Loucy (cell line): ENCODE measurements at regions not wholly inside any gene's neighbourhood (a gene's known extent, or its start where the extent isn't known, plus 50 kb on each side); places are given as distances from the start of the nearest gene placed in this dataset.

Experiments used
- H2AFZ ChIP-seq: fragments of 200-600 bp; sonication (generic); 2 replicates; pipeline ENCODE4 v1.6.0; 2016; ENCODE audit warnings: antibody characterized with exemption, mild to moderate bottlenecking, low read length, moderate library complexity
- H3F3A ChIP-seq: fragments of 200-600 bp; 2 replicates; pipeline ENCODE4 v1.6.0; 2016; ENCODE audit warnings: antibody characterized with exemption, low read depth, mild to moderate bottlenecking
- H3K27me3 ChIP-seq: fragments of 200-600 bp; sonication (generic); 2 replicates; pipeline ENCODE4 v1.6.1; 2014; ENCODE audit warnings: low read length, mild to moderate bottlenecking; ENCODE audit not compliant: insufficient read depth, poor library complexity, severe bottlenecking
- H3K36me3 ChIP-seq: fragments of 200-600 bp; sonication (generic); 2 replicates; pipeline ENCODE4 v1.6.1; 2016; ENCODE audit warnings: low read length; ENCODE audit not compliant: insufficient read depth
- H3K4me1 ChIP-seq: fragments of 200-600 bp; sonication (generic); 2 replicates; pipeline ENCODE4 v1.5.1; 2014; ENCODE audit warnings: low read length, mild to moderate bottlenecking; ENCODE audit not compliant: insufficient read depth, poor library complexity, severe bottlenecking
- H3K4me2 ChIP-seq: fragments of 200-600 bp; sonication (generic); 2 replicates; pipeline ENCODE4 v1.6.0; 2014; ENCODE audit warnings: antibody characterized with exemption, low read length, low read depth, mild to moderate bottlenecking; ENCODE audit not compliant: poor library complexity, severe bottlenecking
- H3K4me3 ChIP-seq: fragments of 200-600 bp; sonication (generic); 2 replicates; pipeline ENCODE4 v1.5.1; 2014; ENCODE audit warnings: low read length, mild to moderate bottlenecking, mixed read lengths; ENCODE audit not compliant: poor library complexity, severe bottlenecking
- H3K79me2 ChIP-seq: fragments of 200-600 bp; sonication (generic); 2 replicates; pipeline ENCODE4 v1.6.1; 2014; ENCODE audit warnings: low read length; ENCODE audit not compliant: insufficient read depth
- H3K9ac ChIP-seq: fragments of 200-600 bp; sonication (generic); 2 replicates; pipeline ENCODE4 v1.6.0; 2014; ENCODE audit warnings: mild to moderate bottlenecking, low read depth, low read length, moderate library complexity; ENCODE audit not compliant: poor library complexity, severe bottlenecking
- H3K9me2 ChIP-seq: fragments of 200-600 bp; sonication (generic); replicated peaks from 2 replicates; pipeline ENCODE4 v1.6.1; 2016; ENCODE audit warnings: low read depth, low read length, mixed read lengths
- H3K9me3 ChIP-seq: fragments of 200-600 bp; sonication (generic); 2 replicates; pipeline ENCODE4 v1.6.1; 2014; ENCODE audit warnings: mild to moderate bottlenecking, antibody characterized with exemption, low read length, low read depth; ENCODE audit not compliant: insufficient read depth
- H4K20me1 ChIP-seq: fragments of 200-600 bp; sonication (generic); 2 replicates; pipeline ENCODE4 v1.6.0; 2014; ENCODE audit warnings: antibody characterized with exemption, low read length, mild to moderate bottlenecking; ENCODE audit not compliant: insufficient read depth, poor library complexity, severe bottlenecking
- CTCF ChIP-seq: fragments of 200-600 bp; sonication (generic); conservative IDR thresholded peaks from 2 replicates; pipeline ENCODE4 v1.5.1; 2014; ENCODE audit warnings: mild to moderate bottlenecking, antibody characterized with exemption, low read length
- EZH2phosphoT487 ChIP-seq: fragments of 200-600 bp; IDR thresholded peaks from 2 replicates; pipeline ENCODE4 v1.6.1; 2018; ENCODE audit warnings: antibody characterized with exemption, mild to moderate bottlenecking, moderate library complexity, borderline replicate concordance

GRCh38 chr7:12093365-12093764, 117.7 kb upstream of the TMEM106B start:
- H3K9me2 ChIP-seq = 0 out of 2 replicates have a peak, but pooled peaks cover 5% of the 10 kb centered on the region
- H3K9me3 ChIP-seq = no peaks in the 10 kb centered on the region
- H3K9ac ChIP-seq = no peak overlapping the region
- no peaks in the 10 kb centered on the region for H3K79me2 ChIP-seq
- no peaks in the 10 kb centered on the region for H3F3A ChIP-seq
- H3K36me3 ChIP-seq = no peaks in the 10 kb centered on the region
- H3K4me3 ChIP-seq = no peak overlapping the region
- H3K4me1 ChIP-seq = no peaks in the 10 kb centered on the region
- no peak overlapping the region for H3K4me2 ChIP-seq
- H2AFZ ChIP-seq = no peak overlapping the region
- H3K27me3 ChIP-seq = no peaks in the 10 kb centered on the region
- no peak for TF ChIP-seq CTCF
- H4K20me1 ChIP-seq = no peaks in the 10 kb centered on the region

- Histone ChIP-seq H3K9me3 (no peaks in the 10 kb centered on the region), H4K20me1 (no peaks in the 10 kb centered on the region), H3K4me1 (no peaks in the 10 kb centered on the region), H3K27me3 (no peaks in the 10 kb centered on the region), H3K36me3 (no peaks in the 10 kb centered on the region), H3K9me2 (no peaks in the 10 kb centered on the region), H3K4me3 (no peak overlapping the region), H2AFZ (no peak overlapping the region), H3F3A (no peaks in the 10 kb centered on the region), H3K4me2 (no peak overlapping the region), H3K9ac (no peak overlapping the region), H3K79me2 (no peaks in the 10 kb centered on the region)
- TF ChIP-seq EZH2phosphoT487 (no peak), CTCF (no peak)
These were observed 116.7 kb upstream of the TMEM106B start for GRCh38 chr7:12094365-12094921.

GRCh38 chr7:12102126-12102525, 109.0 kb upstream of the TMEM106B start:
- TF ChIP-seq CTCF = no peak
- no peak for TF ChIP-seq EZH2phosphoT487
- no peak overlapping the region for H3K9ac ChIP-seq
- H3K9me2 ChIP-seq = no peaks in the 10 kb centered on the region; the same call in 1 of the 2 replicates
- no peaks in the 10 kb centered on the region for H3F3A ChIP-seq
- H4K20me1 ChIP-seq = no peaks in the 10 kb centered on the region
- H3K79me2 ChIP-seq = no peaks in the 10 kb centered on the region
- H3K36me3 ChIP-seq = no peaks in the 10 kb centered on the region
- H3K9me3 ChIP-seq = no peaks in the 10 kb centered on the region
- no peaks in the 10 kb centered on the region for H3K27me3 ChIP-seq
- no peaks in the 10 kb centered on the region for H3K4me1 ChIP-seq
- H3K4me3 ChIP-seq = no peak overlapping the region
- no peak overlapping the region for H2AFZ ChIP-seq
- no peak overlapping the region for H3K4me2 ChIP-seq
